ENCODE measurements at regions not wholly inside any gene's neighbourhood (a gene's known extent, or its start where the extent isn't known, plus 50 kb on each side); places are given as distances from the start of the nearest gene placed in this dataset.

GRCh38 chr15:62588938-62589670 is 424.0 kb upstream of the C2CD4B start:
- TF ChIP-seq ZFX (IDR thresholded peaks at IDR 0.05; ENCODE audit: borderline replicate concordance) (no peak), CTCF (IDR thresholded peaks at IDR 0.05) (no peak)
- H3K27ac ChIP-seq: no peak overlapping the region

- H3K27ac ChIP-seq: no peak overlapping the region
- no peak for TF ChIP-seq CTCF (IDR thresholded peaks at IDR 0.05)
- TF ChIP-seq ZFX (IDR thresholded peaks at IDR 0.05; ENCODE audit: borderline replicate concordance): no peak
Measured at GRCh38 chr15:62591842-62592838, 427.1 kb upstream of the C2CD4B start.

GRCh38 chr15:62592920-62593319 is 427.8 kb upstream of the C2CD4B start:
- no peak overlapping the region for H3K27ac ChIP-seq
- TF ChIP-seq ZFX (IDR thresholded peaks at IDR 0.05; ENCODE audit: borderline replicate concordance): no peak
- TF ChIP-seq CTCF (IDR thresholded peaks at IDR 0.05): no peak

GRCh38 chr15:62593681-62594399 is 428.8 kb upstream of the C2CD4B start:
- no peak overlapping the region for H3K27ac ChIP-seq
- TF ChIP-seq CTCF (IDR thresholded peaks at IDR 0.05) (no peak), ZFX (IDR thresholded peaks at IDR 0.05; ENCODE audit: borderline replicate concordance) (no peak)

- TF ChIP-seq CTCF (IDR thresholded peaks at IDR 0.05) (no peak), ZFX (IDR thresholded peaks at IDR 0.05; ENCODE audit: borderline replicate concordance) (no peak)
- H3K27ac ChIP-seq: no peak overlapping the region
Measured at GRCh38 chr15:62598217-62598616, 433.1 kb upstream of the C2CD4B start.

GRCh38 chr15:62599791-62600777 is 435.0 kb upstream of the C2CD4B start:
- no peak overlapping the region for H3K27ac ChIP-seq
- TF ChIP-seq ZFX (IDR thresholded peaks at IDR 0.05; ENCODE audit: borderline replicate concordance) (no peak), CTCF (IDR thresholded peaks at IDR 0.05) (no peak)

Data from 22Rv1 (cell line).